HUES6 (cell line): ENCODE measurements at regions not wholly inside any gene's neighbourhood (a gene's known extent, or its start where the extent isn't known, plus 50 kb on each side); places are given as distances from the start of the nearest gene placed in this dataset.

Experiments used
- H3K27ac ChIP-seq: 2 replicates; pipeline ENCODE4 v1.7.0; 2013; ENCODE audit warnings: low read depth, mild to moderate bottlenecking, low read length, inconsistent platforms
- H3K27me3 ChIP-seq: 2 replicates; pipeline ENCODE4 v1.6.1; 2013; ENCODE audit warnings: low read length; ENCODE audit not compliant: control insufficient read depth, insufficient read depth
- H3K36me3 ChIP-seq: 2 replicates; pipeline ENCODE4 v1.6.1; 2013; ENCODE audit warnings: low read length; ENCODE audit not compliant: control insufficient read depth, insufficient read depth
- H3K4me1 ChIP-seq: 2 replicates; pipeline ENCODE4 v1.6.1; 2013; ENCODE audit warnings: low read length; ENCODE audit not compliant: control insufficient read depth, insufficient read depth
- H3K4me3 ChIP-seq: 2 replicates; pipeline ENCODE4 v1.5.1; 2013; ENCODE audit warnings: low read depth, low read length
- H3K9ac ChIP-seq: one replicate; pipeline ENCODE4 v1.6.1; 2013; ENCODE audit warnings: mild to moderate bottlenecking, low read length
- H3K9me3 ChIP-seq: 2 replicates; pipeline ENCODE4 v1.6.1; 2013; ENCODE audit warnings: low read depth, low read length; ENCODE audit not compliant: control insufficient read depth, insufficient read depth

- H3K9ac ChIP-seq = no peak overlapping the region
- H3K27ac ChIP-seq = no peak overlapping the region
- H3K36me3 ChIP-seq = peaks cover 5% of the 10 kb centered on the region; the same call in 1 of the 2 replicates
- peaks cover 8% of the 10 kb centered on the region; the same call in 1 of the 2 replicates for H3K9me3 ChIP-seq
- no peaks in the 10 kb centered on the region for H3K4me1 ChIP-seq
- no peak overlapping the region for H3K4me3 ChIP-seq
- H3K27me3 ChIP-seq = no peaks in the 10 kb centered on the region
Observed at GRCh38 chr7:13656330-13656729, 333.1 kb downstream of the ETV1 start.

GRCh38 chr7:13673290-13673689 lies 316.2 kb downstream of the ETV1 start:
- H3K4me3 ChIP-seq = no peak overlapping the region
- no peak overlapping the region for H3K9ac ChIP-seq
- peaks cover 3% of the 10 kb centered on the region; the same call in 1 of the 2 replicates for H3K4me1 ChIP-seq
- H3K9me3 ChIP-seq = peaks cover 18% of the 10 kb centered on the region
- peaks cover 1% of the 10 kb centered on the region; the same call in 1 of the 2 replicates for H3K36me3 ChIP-seq
- no peaks in the 10 kb centered on the region for H3K27me3 ChIP-seq
- H3K27ac ChIP-seq = no peak overlapping the region

GRCh38 chr7:13682626-13683025 lies 306.8 kb downstream of the ETV1 start:
- peaks cover 2% of the 10 kb centered on the region; the same call in 1 of the 2 replicates for H3K36me3 ChIP-seq
- H3K27me3 ChIP-seq = no peaks in the 10 kb centered on the region
- peaks cover 9% of the 10 kb centered on the region for H3K9me3 ChIP-seq
- H3K27ac ChIP-seq = no peak overlapping the region
- H3K4me1 ChIP-seq = no peaks in the 10 kb centered on the region
- no peak overlapping the region for H3K4me3 ChIP-seq
- no peak overlapping the region for H3K9ac ChIP-seq

- no peak overlapping the region for H3K4me3 ChIP-seq
- H3K36me3 ChIP-seq = no peaks in the 10 kb centered on the region
- H3K27ac ChIP-seq = no peak overlapping the region
- no peak overlapping the region for H3K9ac ChIP-seq
- H3K27me3 ChIP-seq = no peaks in the 10 kb centered on the region
- H3K9me3 ChIP-seq = no peaks in the 10 kb centered on the region
- H3K4me1 ChIP-seq = no peaks in the 10 kb centered on the region
Observed at GRCh38 chr7:13687500-13687899, 302.0 kb downstream of the ETV1 start.

- H3K27ac ChIP-seq = no peak overlapping the region
- H3K36me3 ChIP-seq = no peaks in the 10 kb centered on the region
- no peaks in the 10 kb centered on the region for H3K27me3 ChIP-seq
- no peaks in the 10 kb centered on the region for H3K9me3 ChIP-seq
- H3K9ac ChIP-seq = no peak overlapping the region
- H3K4me1 ChIP-seq = no peaks in the 10 kb centered on the region
- H3K4me3 ChIP-seq = no peak overlapping the region
Observed at GRCh38 chr7:13692548-13692947, 296.9 kb downstream of the ETV1 start.

- Histone ChIP-seq H3K9me3 (no peaks in the 10 kb centered on the region), H3K36me3 (no peaks in the 10 kb centered on the region), H3K4me3 (no peak overlapping the region), H3K27ac (no peak overlapping the region), H3K9ac (no peak overlapping the region), H3K4me1 (0 out of 2 replicates have a peak, but pooled peaks cover 4% of the 10 kb centered on the region), H3K27me3 (no peaks in the 10 kb centered on the region)
Observed at GRCh38 chr7:13702251-13702650, 287.2 kb downstream of the ETV1 start.

GRCh38 chr7:13708670-13709069 lies 280.8 kb downstream of the ETV1 start:
- 0 out of 2 replicates have a peak, but pooled peaks cover 4% of the 10 kb centered on the region for H3K4me1 ChIP-seq
- H3K27me3 ChIP-seq = no peaks in the 10 kb centered on the region
- no peaks in the 10 kb centered on the region for H3K36me3 ChIP-seq
- H3K9ac ChIP-seq = no peak overlapping the region
- no peak overlapping the region for H3K27ac ChIP-seq
- no peak overlapping the region for H3K4me3 ChIP-seq
- no peaks in the 10 kb centered on the region for H3K9me3 ChIP-seq

- no peaks in the 10 kb centered on the region for H3K27me3 ChIP-seq
- no peaks in the 10 kb centered on the region for H3K4me1 ChIP-seq
- H3K27ac ChIP-seq = no peak overlapping the region
- H3K36me3 ChIP-seq = no peaks in the 10 kb centered on the region; the same call in 1 of the 2 replicates
- peaks cover 22% of the 10 kb centered on the region for H3K9me3 ChIP-seq
- H3K9ac ChIP-seq = no peak overlapping the region
- H3K4me3 ChIP-seq = no peak overlapping the region
Observed at GRCh38 chr7:13713092-13713491, 276.4 kb downstream of the ETV1 start.

- Histone ChIP-seq H3K36me3 (no peaks in the 10 kb centered on the region; the same call in 1 of the 2 replicates), H3K9ac (no peak overlapping the region), H3K9me3 (peaks cover 22% of the 10 kb centered on the region), H3K4me1 (no peaks in the 10 kb centered on the region), H3K27ac (no peak overlapping the region), H3K27me3 (no peaks in the 10 kb centered on the region), H3K4me3 (no peak overlapping the region)
Observed at GRCh38 chr7:13715534-13715933, 273.9 kb downstream of the ETV1 start.

- Histone ChIP-seq H3K27ac (no peak overlapping the region), H3K36me3 (no peaks in the 10 kb centered on the region; the same call in 1 of the 2 replicates), H3K9ac (no peak overlapping the region), H3K4me3 (no peak overlapping the region), H3K9me3 (peaks cover 22% of the 10 kb centered on the region), H3K4me1 (no peaks in the 10 kb centered on the region), H3K27me3 (no peaks in the 10 kb centered on the region)
Observed at GRCh38 chr7:13717031-13717430, 272.4 kb downstream of the ETV1 start.

- no peaks in the 10 kb centered on the region for H3K27me3 ChIP-seq
- no peak overlapping the region for H3K27ac ChIP-seq
- H3K4me1 ChIP-seq = no peaks in the 10 kb centered on the region
- H3K4me3 ChIP-seq = no peak overlapping the region
- no peak overlapping the region for H3K9ac ChIP-seq
- H3K36me3 ChIP-seq = no peaks in the 10 kb centered on the region
- peaks cover 3% of the 10 kb centered on the region; the same call in 1 of the 2 replicates for H3K9me3 ChIP-seq
Observed at GRCh38 chr7:13724191-13724976, 265.1 kb downstream of the ETV1 start.
